Upper lobe of left lung (tissue), 4 donors: ENCODE measurements at regions not wholly inside any gene's neighbourhood (a gene's known extent, or its start where the extent isn't known, plus 50 kb on each side); places are given as distances from the start of the nearest gene placed in this dataset.

Experiments
- EP300 ChIP-seq, 4 donors: sonication (generic); formaldehyde crosslinking; IDR thresholded peaks; one replicate each; pipeline ENCODE4 v1.5.1; 2017; ENCODE audit warnings: antibody characterized with exemption in 4 of 4, control low read depth in 2 of 4
- POLR2A ChIP-seq, 4 donors: fragments of 450-650 bp; IDR thresholded peaks; one replicate each; pipeline ENCODE4 v1.5.1; 2016 to 2017; ENCODE audit warnings: antibody characterized with exemption in 4 of 4, mild to moderate bottlenecking in 2 of 4
- TF ChIP-seq, protein P1 (sequence below), 6 experiments: fragments of 450-650 bp in 4 of 6; fragments of 200-600 bp in 2 of 6; sonication (generic) in 2 of 6; IDR thresholded peaks; one replicate each; pipeline ENCODE4 v1.5.1; 2016 to 2019; ENCODE audit warnings: antibody characterized with exemption in 6 of 6

DNA sequence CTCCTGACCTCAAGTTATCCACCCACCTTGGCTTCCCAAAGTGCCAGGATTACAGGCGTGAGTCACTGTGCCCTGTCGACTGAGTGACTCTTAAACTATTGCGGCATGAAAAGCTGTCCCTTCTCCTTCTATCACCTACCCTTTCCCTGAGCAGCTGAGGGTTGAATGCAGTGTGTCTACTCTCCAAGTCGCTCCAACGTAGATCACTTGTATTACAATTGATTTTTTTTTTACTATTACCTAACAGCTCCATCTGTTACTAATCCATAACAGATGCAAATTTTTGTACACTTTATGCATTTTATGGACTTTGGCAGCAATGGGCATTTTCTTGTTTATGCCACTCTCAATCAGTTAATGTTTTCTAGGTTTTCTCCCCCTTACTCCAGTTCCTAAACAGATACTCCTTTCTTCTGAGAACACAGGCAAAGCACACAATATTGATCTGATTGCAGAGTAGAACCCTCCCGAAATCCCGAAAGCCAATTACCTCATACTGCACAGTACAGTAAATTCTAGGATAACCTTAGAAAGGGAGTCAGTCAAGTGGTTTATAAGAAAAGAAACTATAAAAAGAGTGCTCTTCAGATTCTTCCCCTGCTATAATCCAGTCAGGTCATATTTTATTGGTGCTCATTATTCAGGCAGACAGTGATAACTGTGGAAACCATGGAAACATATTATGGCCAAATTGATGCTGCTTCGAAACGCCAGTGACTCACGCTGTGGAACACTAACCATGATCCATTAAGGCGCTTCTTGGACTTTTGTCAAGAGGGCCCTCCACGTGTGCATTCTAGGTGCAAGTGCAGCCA lies 273.0 kb downstream of the ADGB start:
- TF ChIP-seq, protein P1, sequence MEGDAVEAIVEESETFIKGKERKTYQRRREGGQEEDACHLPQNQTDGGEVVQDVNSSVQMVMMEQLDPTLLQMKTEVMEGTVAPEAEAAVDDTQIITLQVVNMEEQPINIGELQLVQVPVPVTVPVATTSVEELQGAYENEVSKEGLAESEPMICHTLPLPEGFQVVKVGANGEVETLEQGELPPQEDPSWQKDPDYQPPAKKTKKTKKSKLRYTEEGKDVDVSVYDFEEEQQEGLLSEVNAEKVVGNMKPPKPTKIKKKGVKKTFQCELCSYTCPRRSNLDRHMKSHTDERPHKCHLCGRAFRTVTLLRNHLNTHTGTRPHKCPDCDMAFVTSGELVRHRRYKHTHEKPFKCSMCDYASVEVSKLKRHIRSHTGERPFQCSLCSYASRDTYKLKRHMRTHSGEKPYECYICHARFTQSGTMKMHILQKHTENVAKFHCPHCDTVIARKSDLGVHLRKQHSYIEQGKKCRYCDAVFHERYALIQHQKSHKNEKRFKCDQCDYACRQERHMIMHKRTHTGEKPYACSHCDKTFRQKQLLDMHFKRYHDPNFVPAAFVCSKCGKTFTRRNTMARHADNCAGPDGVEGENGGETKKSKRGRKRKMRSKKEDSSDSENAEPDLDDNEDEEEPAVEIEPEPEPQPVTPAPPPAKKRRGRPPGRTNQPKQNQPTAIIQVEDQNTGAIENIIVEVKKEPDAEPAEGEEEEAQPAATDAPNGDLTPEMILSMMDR (IDR thresholded peaks at IDR 0.05): no peak
- TF ChIP-seq POLR2A (IDR thresholded peaks at IDR 0.05): no peak
- no peak for TF ChIP-seq EP300 (IDR thresholded peaks at IDR 0.05)
